ENCODE measurements at regions not wholly inside any gene's neighbourhood (a gene's known extent, or its start where the extent isn't known, plus 50 kb on each side); places are given as distances from the start of the nearest gene placed in this dataset.

- in situ Hi-C loops (cut with HindIII; ENCODE audit: low sequenced_read_pairs) = no loop called here
Observed at GRCh38 chr5:93821891-93822415, 80.6 kb upstream of the POU5F2 start.

GRCh38 chr5:93819668-93820067 lies 78.3 kb upstream of the POU5F2 start:
- no peak overlapping the region for H3K4me3 ChIP-seq (ENCODE audit: low read depth, low read length)
- TF ChIP-seq CTCF (IDR thresholded peaks at IDR 0.05; ENCODE audit: low read depth, low read length, missing control alignments) = no peak

More at GRCh38 chr5:93821891-93822415, 80.6 kb upstream of the POU5F2 start:
- DNase-seq (ENCODE audit: low read depth) = no peak
- TF ChIP-seq CTCF (IDR thresholded peaks at IDR 0.05; ENCODE audit: low read depth, low read length, missing control alignments) = no peak
- H3K4me3 ChIP-seq (ENCODE audit: low read depth, low read length) = no peak overlapping the region

GRCh38 chr5:93810780-93811179 lies 69.4 kb upstream of the POU5F2 start:
- TF ChIP-seq CTCF (IDR thresholded peaks at IDR 0.05; ENCODE audit: low read depth, low read length, missing control alignments) = no peak
- no peak for DNase-seq (ENCODE audit: low read depth)
- in situ Hi-C loops (cut with HindIII; ENCODE audit: low sequenced_read_pairs) = no loop called here
- no peak overlapping the region for H3K4me3 ChIP-seq (ENCODE audit: low read depth, low read length)

More at GRCh38 chr5:93819668-93820067, 78.3 kb upstream of the POU5F2 start:
- in situ Hi-C loops (cut with HindIII; ENCODE audit: low sequenced_read_pairs) = no loop called here
- DNase-seq (ENCODE audit: low read depth) = no peak

GRCh38 chr5:93809430-93809829 lies 68.0 kb upstream of the POU5F2 start:
- TF ChIP-seq CTCF (IDR thresholded peaks at IDR 0.05; ENCODE audit: low read depth, low read length, missing control alignments) = no peak
- in situ Hi-C loops (cut with HindIII; ENCODE audit: low sequenced_read_pairs) = no loop called here
- no peak overlapping the region for H3K4me3 ChIP-seq (ENCODE audit: low read depth, low read length)
- no peak for DNase-seq (ENCODE audit: low read depth)

- no peak for TF ChIP-seq CTCF (IDR thresholded peaks at IDR 0.05; ENCODE audit: low read depth, low read length, missing control alignments)
- H3K4me3 ChIP-seq (ENCODE audit: low read depth, low read length) = no peak overlapping the region
- in situ Hi-C loops (cut with HindIII; ENCODE audit: low sequenced_read_pairs) = no loop called here
- no peak for DNase-seq (ENCODE audit: low read depth)
Observed at GRCh38 chr5:93807846-93808245, 66.4 kb upstream of the POU5F2 start.

GRCh38 chr5:93805616-93806379 lies 64.4 kb upstream of the POU5F2 start:
- DNase-seq (ENCODE audit: low read depth) = no peak
- in situ Hi-C loops (cut with HindIII; ENCODE audit: low sequenced_read_pairs) = no loop called here
- no peak overlapping the region for H3K4me3 ChIP-seq (ENCODE audit: low read depth, low read length)
- no peak for TF ChIP-seq CTCF (IDR thresholded peaks at IDR 0.05; ENCODE audit: low read depth, low read length, missing control alignments)

Measured in astrocyte of the cerebellum (primary cell).